Upper lobe of right lung (tissue), 1 donor: ENCODE measurements at regions not wholly inside any gene's neighbourhood (a gene's known extent, or its start where the extent isn't known, plus 50 kb on each side); places are given as distances from the start of the nearest gene placed in this dataset.

Experiments used
- ATAC-seq: fragments of 200-7000 bp; cut with Tn5 transposase; one replicate; pipeline ENCODE4 v1.9.1; 2020; ENCODE audit warnings: mild to moderate bottlenecking, moderate library complexity
- DNase-seq: peaks from one replicate; pipeline ENCODE4 v3.0.0-alpha.2; 2020
- H3K27ac ChIP-seq: fragments of 200-600 bp; one replicate; pipeline ENCODE4 v1.8.0; 2022
- H3K27me3 ChIP-seq: fragments of 200-600 bp; one replicate; pipeline ENCODE4 v1.8.0; 2022; ENCODE audit warnings: mild to moderate bottlenecking
- H3K36me3 ChIP-seq: fragments of 200-600 bp; one replicate; pipeline ENCODE4 v1.8.0; 2022
- H3K4me1 ChIP-seq: fragments of 200-600 bp; one replicate; pipeline ENCODE4 v1.8.0; 2022
- H3K4me3 ChIP-seq: fragments of 200-600 bp; one replicate; pipeline ENCODE4 v1.8.0; 2022; ENCODE audit warnings: mild to moderate bottlenecking
- H3K9me3 ChIP-seq: fragments of 200-600 bp; one replicate; pipeline ENCODE4 v1.8.0; 2022
- intact Hi-C: fragments of 100-400 bp; cut with DNase I; formaldehyde crosslinking; loops from one replicate; pipeline ENCODE4 v1.11.0; 2022
- TF ChIP-seq, protein P1 (sequence below): fragments of 200-600 bp; IDR thresholded peaks from one replicate; pipeline ENCODE4 v1.8.0; 2022; ENCODE audit warnings: antibody characterized with exemption
- donor health status: DM: no; HTN: yes; CAD: no; lungs with severe emphysema.

DNA sequence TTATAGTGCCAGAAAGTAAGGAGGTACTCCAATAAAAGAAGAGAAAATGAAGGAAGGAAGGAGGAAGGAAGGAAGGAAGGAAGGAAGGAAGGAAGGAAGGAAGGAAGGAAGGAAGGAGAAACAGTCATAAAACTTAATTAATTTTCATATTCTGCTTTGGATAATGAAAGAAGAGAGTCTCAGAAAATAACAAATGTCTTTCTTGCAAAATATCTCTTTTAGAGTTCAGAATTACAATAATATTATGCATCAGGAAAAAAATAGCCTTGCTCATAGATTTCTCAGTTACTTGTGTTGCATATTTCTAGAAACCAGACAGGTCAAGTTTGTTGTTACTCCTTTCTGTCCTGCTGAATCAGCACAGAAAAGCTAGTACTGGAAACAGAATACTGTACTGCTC, 130.1 kb upstream of the DKK2 start:
- DNase-seq (no peak), ATAC-seq (no peak)
- no peaks in the 10 kb centered on the region for H3K4me1 ChIP-seq

DNA sequence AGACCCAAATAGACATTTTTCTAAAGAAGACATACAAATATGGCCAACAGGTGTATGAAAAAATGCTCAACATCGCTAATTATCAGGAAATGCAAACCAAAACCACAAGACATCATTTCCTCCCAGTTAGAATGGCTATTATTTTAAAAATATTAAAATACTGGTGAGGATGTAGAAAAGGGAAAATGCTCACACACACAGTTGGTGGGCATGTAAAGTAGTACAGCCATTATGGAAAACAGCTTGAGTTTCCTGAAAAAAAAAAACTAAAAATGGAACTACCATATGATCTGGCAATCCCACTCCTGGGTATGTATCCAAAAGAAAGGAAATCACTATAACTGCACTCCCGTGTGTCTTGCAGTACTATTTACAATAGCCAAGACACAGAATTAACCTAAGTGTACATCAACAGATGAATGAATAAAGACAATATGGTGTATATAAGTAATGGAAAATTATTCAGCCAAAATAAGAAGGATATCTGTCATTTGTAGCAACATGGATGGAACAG, 128.9 kb upstream of the DKK2 start:
- Histone ChIP-seq H3K4me3 (no peak overlapping the region), H3K27me3 (no peaks in the 10 kb centered on the region), H3K36me3 (no peaks in the 10 kb centered on the region), H3K27ac (no peak overlapping the region), H3K4me1 (no peaks in the 10 kb centered on the region), H3K9me3 (peaks cover 8% of the 10 kb centered on the region)
- no peak for ATAC-seq
- no peak for DNase-seq
- intact Hi-C loops, result no loop called here
- TF ChIP-seq, protein P1, sequence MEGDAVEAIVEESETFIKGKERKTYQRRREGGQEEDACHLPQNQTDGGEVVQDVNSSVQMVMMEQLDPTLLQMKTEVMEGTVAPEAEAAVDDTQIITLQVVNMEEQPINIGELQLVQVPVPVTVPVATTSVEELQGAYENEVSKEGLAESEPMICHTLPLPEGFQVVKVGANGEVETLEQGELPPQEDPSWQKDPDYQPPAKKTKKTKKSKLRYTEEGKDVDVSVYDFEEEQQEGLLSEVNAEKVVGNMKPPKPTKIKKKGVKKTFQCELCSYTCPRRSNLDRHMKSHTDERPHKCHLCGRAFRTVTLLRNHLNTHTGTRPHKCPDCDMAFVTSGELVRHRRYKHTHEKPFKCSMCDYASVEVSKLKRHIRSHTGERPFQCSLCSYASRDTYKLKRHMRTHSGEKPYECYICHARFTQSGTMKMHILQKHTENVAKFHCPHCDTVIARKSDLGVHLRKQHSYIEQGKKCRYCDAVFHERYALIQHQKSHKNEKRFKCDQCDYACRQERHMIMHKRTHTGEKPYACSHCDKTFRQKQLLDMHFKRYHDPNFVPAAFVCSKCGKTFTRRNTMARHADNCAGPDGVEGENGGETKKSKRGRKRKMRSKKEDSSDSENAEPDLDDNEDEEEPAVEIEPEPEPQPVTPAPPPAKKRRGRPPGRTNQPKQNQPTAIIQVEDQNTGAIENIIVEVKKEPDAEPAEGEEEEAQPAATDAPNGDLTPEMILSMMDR, result no peak

More for the DNA sequence above, 130.1 kb upstream of the DKK2 start:
- H3K9me3 ChIP-seq, result peaks cover 8% of the 10 kb centered on the region
- no peak overlapping the region for H3K27ac ChIP-seq
- no peak overlapping the region for H3K4me3 ChIP-seq
- H3K27me3 ChIP-seq, result no peaks in the 10 kb centered on the region
- TF ChIP-seq, protein P1, result no peak
- H3K36me3 ChIP-seq, result no peaks in the 10 kb centered on the region
- intact Hi-C loops, result no loop called here

DNA sequence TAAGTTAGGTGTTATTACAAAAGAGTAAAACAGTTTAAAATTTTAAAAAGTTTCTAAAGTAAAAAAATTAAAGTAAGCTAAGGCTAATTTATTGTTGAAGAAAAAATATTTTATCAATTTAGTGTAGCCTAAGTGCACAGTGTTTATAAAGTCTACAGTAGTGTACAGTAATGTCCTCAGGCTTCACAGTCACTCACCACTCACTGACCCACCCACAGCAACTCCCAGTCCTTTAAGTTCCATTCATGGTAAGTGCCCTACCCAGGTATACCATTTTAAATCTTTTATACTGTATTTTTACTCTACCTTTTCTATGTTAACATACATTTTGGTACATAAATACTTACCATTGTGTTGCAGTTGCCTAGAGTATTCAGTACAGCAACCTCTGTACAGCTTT, 120.3 kb upstream of the DKK2 start:
- H3K9me3 ChIP-seq, result no peaks in the 10 kb centered on the region
- intact Hi-C loops, result no loop called here
- H3K27ac ChIP-seq, result no peak overlapping the region
- no peak overlapping the region for H3K4me3 ChIP-seq
- TF ChIP-seq, protein P1, result no peak
- DNase-seq (no peak), ATAC-seq (no peak)
- H3K4me1 ChIP-seq, result no peaks in the 10 kb centered on the region
- H3K27me3 ChIP-seq, result no peaks in the 10 kb centered on the region
- no peaks in the 10 kb centered on the region for H3K36me3 ChIP-seq

DNA sequence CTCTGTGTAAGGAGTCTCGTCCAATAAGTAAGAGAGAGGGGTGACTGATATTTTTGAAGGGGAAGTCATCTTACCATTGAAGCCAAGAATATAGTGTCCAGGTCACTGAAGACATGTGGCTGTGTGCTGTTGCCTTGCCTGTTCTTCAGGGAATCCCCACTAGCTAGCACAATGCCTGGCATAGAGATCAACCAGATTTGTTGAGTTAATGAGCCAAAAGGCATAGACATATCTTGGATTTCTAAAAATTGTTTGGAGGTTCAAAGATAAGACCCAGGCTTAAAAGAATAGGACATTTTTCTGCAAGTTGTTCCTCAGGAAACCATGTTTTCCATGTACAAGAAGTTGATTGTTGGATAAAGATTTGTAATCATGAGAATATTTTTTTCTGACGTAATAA, 119.3 kb upstream of the DKK2 start:
- DNase-seq, result no peak
- Histone ChIP-seq H3K27ac (no peak overlapping the region), H3K4me1 (no peaks in the 10 kb centered on the region), H3K9me3 (no peaks in the 10 kb centered on the region), H3K27me3 (no peaks in the 10 kb centered on the region), H3K36me3 (no peaks in the 10 kb centered on the region), H3K4me3 (no peak overlapping the region)
- TF ChIP-seq, protein P1, result no peak
- intact Hi-C loops, result no loop called here
- no peak for ATAC-seq

DNA sequence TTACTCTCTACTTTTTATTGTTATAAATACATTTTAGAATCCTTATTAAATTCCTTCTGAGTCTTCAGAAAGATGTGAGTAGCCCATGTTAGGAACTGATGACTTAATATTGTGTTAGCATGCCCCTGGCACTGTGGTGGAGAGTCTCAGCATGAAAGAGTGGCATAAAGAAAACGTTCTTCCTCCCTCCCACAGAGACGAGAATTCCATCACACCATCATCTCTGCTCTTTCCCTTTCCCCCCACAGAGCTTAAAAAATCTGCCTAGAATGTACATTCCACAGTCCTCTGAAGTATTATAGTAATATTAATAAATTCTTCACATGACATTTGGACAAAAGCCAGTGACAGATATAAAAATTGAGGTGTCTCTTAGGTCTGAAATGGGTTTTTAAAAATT, 117.8 kb upstream of the DKK2 start:
- Histone ChIP-seq H3K4me3 (no peak overlapping the region), H3K27me3 (no peaks in the 10 kb centered on the region), H3K27ac (no peak overlapping the region), H3K9me3 (no peaks in the 10 kb centered on the region), H3K36me3 (no peaks in the 10 kb centered on the region), H3K4me1 (no peaks in the 10 kb centered on the region)
- TF ChIP-seq, protein P1, result no peak
- intact Hi-C loops, result no loop called here
- no peak for ATAC-seq
- DNase-seq, result no peak

DNA sequence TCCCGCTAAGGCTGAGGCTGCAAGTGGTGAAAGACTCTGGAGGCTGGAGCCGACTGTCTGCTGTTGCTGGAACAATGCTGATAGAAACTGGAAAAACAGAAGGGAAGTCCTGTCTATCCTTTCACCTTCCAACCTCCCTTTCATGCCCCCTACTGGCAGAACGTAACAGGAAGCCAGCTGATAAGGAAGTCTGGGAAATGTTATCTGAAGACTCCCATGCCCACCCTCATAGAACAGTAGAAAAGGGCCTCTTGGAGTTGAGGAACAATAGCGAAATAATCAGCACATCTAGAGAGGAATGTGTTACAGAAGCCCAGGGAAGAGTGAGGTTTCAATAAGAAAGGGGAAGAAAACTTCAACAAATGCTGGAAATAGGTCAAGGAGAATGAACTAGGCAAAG, 117.1 kb upstream of the DKK2 start:
- no peaks in the 10 kb centered on the region for H3K36me3 ChIP-seq
- no peak overlapping the region for H3K27ac ChIP-seq
- H3K9me3 ChIP-seq, result no peaks in the 10 kb centered on the region
- intact Hi-C loops, result no loop called here
- ATAC-seq (peak; percentile 67), DNase-seq (no peak)
- TF ChIP-seq, protein P1, result peak; percentile 31
- no peaks in the 10 kb centered on the region for H3K27me3 ChIP-seq
- H3K4me1 ChIP-seq, result no peaks in the 10 kb centered on the region
- H3K4me3 ChIP-seq, result no peak overlapping the region
